H1 (cell line): ENCODE measurements at regions not wholly inside any gene's neighbourhood (a gene's known extent, or its start where the extent isn't known, plus 50 kb on each side); places are given as distances from the start of the nearest gene placed in this dataset.

Experiments
- CTCF ChIA-PET: fragments of 300-600 bp; sonication (Branson Sonifier 250); formaldehyde crosslinking; loops from one replicate; lab custom pipeline; 2021; ENCODE audit not compliant: partially characterized antibody; lab: Charles Lee
- POLR2A ChIA-PET: fragments of 300-600 bp; sonication (Branson Sonifier 250); formaldehyde crosslinking; loops from one replicate; lab custom pipeline; 2021; ENCODE audit warnings: inconsistent platforms; ENCODE audit not compliant: partially characterized antibody; lab: Charles Lee
- DNase-seq, 2 experiments: peaks; one replicate each; pipeline versions ENCODE4 v3.0.0 to v3.0.0-alpha.2; 2010 to 2022; ENCODE audit warnings: low spot score in 2 of 2, low read depth in 1 of 2, mixed read lengths in 1 of 2
- FAIRE-seq: peaks from 2 replicates; lab custom pipeline; 2011; peaks lifted over from hg19 to GRCh38; lab: Jason Lieb, UNC
- H2AFZ ChIP-seq: 2 replicates; pipeline ENCODE4 v1.8.1; 2012; ENCODE audit warnings: low read length, inconsistent platforms
- H2AK5ac ChIP-seq: 2 replicates; pipeline ENCODE4 v1.6.1; 2013; ENCODE audit warnings: low read depth, low read length
- H2BK120ac ChIP-seq: replicated peaks from 2 replicates; pipeline ENCODE3; 2013; ENCODE audit warnings: low read depth, low read length, inconsistent platforms
- H2BK12ac ChIP-seq: 2 replicates; pipeline ENCODE4 v1.6.1; 2013; ENCODE audit warnings: low read depth, low read length
- H2BK15ac ChIP-seq: 2 replicates; pipeline ENCODE4 v1.6.1; 2013; ENCODE audit warnings: low read length
- H2BK20ac ChIP-seq: 2 replicates; pipeline ENCODE4 v1.6.1; 2013; ENCODE audit warnings: low read length
- H2BK5ac ChIP-seq: 2 replicates; pipeline ENCODE4 v1.6.1; 2013; ENCODE audit warnings: low read depth, low read length
- H3K14ac ChIP-seq: 2 replicates; pipeline ENCODE4 v1.6.1; 2013; ENCODE audit warnings: inconsistent platforms; ENCODE audit not compliant: insufficient read length
- H3K18ac ChIP-seq: 2 replicates; pipeline ENCODE4 v1.6.1; 2013; ENCODE audit warnings: low read length; ENCODE audit errors: extremely low read depth
- H3K23ac ChIP-seq: 2 replicates; pipeline ENCODE4 v1.6.1; 2013; ENCODE audit warnings: inconsistent platforms; ENCODE audit not compliant: insufficient read length
- H3K23me2 ChIP-seq: 2 replicates; pipeline ENCODE4 v1.6.1; 2013; ENCODE audit warnings: low read depth, low read length
- H3K27ac ChIP-seq: 2 replicates; pipeline ENCODE4 v1.6.1; 2011; ENCODE audit warnings: low read depth, low read length, inconsistent platforms
- H3K27me3 ChIP-seq, 4 experiments: replicated peaks in 1 of 4; 1 replicate in 1 of 4; 2 replicates in 3 of 4; pipeline versions ENCODE4 v1.6.1 to v1.8.1; 2011 to 2013; ENCODE audit warnings: low read length in 3 of 4, mild to moderate bottlenecking in 3 of 4, inconsistent platforms in 2 of 4, mixed read lengths in 2 of 4, moderate library complexity in 1 of 4; ENCODE audit not compliant: control insufficient read depth in 3 of 4, insufficient read depth in 3 of 4; ENCODE audit errors: extremely low read depth in 1 of 4
- H3K36me3 ChIP-seq, 4 experiments: 2 replicates each; pipeline versions ENCODE4 v1.6.1 to v1.8.1; 2011 to 2013; ENCODE audit warnings: mild to moderate bottlenecking in 4 of 4, low read length in 3 of 4, moderate library complexity in 2 of 4, control low read depth in 1 of 4, inconsistent platforms in 1 of 4; ENCODE audit not compliant: insufficient read depth in 4 of 4, control insufficient read depth in 2 of 4
- H3K4ac ChIP-seq: replicated peaks from 2 replicates; pipeline ENCODE3; 2013; ENCODE audit warnings: low read length, low read depth, mixed read lengths, inconsistent platforms; ENCODE audit not compliant: insufficient read length
- H3K4me1 ChIP-seq, 4 experiments: replicated peaks in 1 of 4; 1 replicate in 1 of 4; 2 replicates in 3 of 4; pipeline versions ENCODE4 v1.6.1 to v1.8.1; 2011 to 2013; ENCODE audit warnings: low read length in 3 of 4, inconsistent platforms in 2 of 4, mixed read lengths in 1 of 4; ENCODE audit not compliant: insufficient read depth in 4 of 4, control insufficient read depth in 3 of 4
- H3K4me2 ChIP-seq, 2 experiments: 2 replicates each; pipeline versions ENCODE4 v1.6.1 to v1.8.1; 2011 to 2013; ENCODE audit warnings: low read depth in 2 of 2, low read length in 2 of 2, control low read depth in 1 of 2, inconsistent platforms in 1 of 2, mild to moderate bottlenecking in 1 of 2; ENCODE audit not compliant: insufficient read depth in 1 of 2
- H3K4me3 ChIP-seq, 4 experiments: fragments of 200-600, 300-600 bp in 1 of 4; sonication (generic), shearing (Covaris generic), sonication (Bioruptor Twin) in 1 of 4; 2 replicates each; pipeline versions ENCODE4 v1.5.1 to v1.8.1; 2011 to 2016; ENCODE audit warnings: low read length in 4 of 4, low read depth in 3 of 4, control low read depth in 2 of 4, inconsistent platforms in 2 of 4, mild to moderate bottlenecking in 2 of 4, mixed read lengths in 1 of 4, moderate library complexity in 1 of 4; ENCODE audit not compliant: insufficient read depth in 2 of 4; ENCODE audit errors: extremely low read depth in 1 of 4
- H3K56ac ChIP-seq: replicated peaks from 2 replicates; pipeline ENCODE3; 2013; ENCODE audit warnings: low read depth, mild to moderate bottlenecking, mixed read lengths, low read length, inconsistent platforms; ENCODE audit not compliant: insufficient read length
- H3K79me1 ChIP-seq: 2 replicates; pipeline ENCODE4 v1.6.1; 2013; ENCODE audit warnings: low read depth, low read length, control low read depth
- H3K79me2 ChIP-seq, 2 experiments: 2 replicates each; pipeline versions ENCODE4 v1.6.1 to v1.8.1; 2012 to 2013; ENCODE audit warnings: low read length in 2 of 2, mild to moderate bottlenecking in 2 of 2, inconsistent platforms in 1 of 2; ENCODE audit not compliant: insufficient read depth in 2 of 2, control insufficient read depth in 1 of 2
- H3K9ac ChIP-seq, 4 experiments: replicated peaks in 1 of 4; 1 replicate in 1 of 4; 2 replicates in 3 of 4; pipeline versions ENCODE4 v1.6.1 to v1.8.1; 2011 to 2013; ENCODE audit warnings: low read depth in 3 of 4, low read length in 3 of 4, control low read depth in 2 of 4, mild to moderate bottlenecking in 2 of 4, moderate library complexity in 2 of 4, inconsistent platforms in 1 of 4; ENCODE audit errors: extremely low read depth in 1 of 4
- H3K9me3 ChIP-seq, 2 experiments: 2 replicates each; pipeline versions ENCODE4 v1.6.1 to v1.8.1; 2012 to 2013; ENCODE audit warnings: mild to moderate bottlenecking in 2 of 2, moderate library complexity in 2 of 2, control low read depth in 1 of 2, inconsistent platforms in 1 of 2, low read depth in 1 of 2, low read length in 1 of 2, mixed read lengths in 1 of 2; ENCODE audit not compliant: insufficient read depth in 2 of 2
- H4K20me1 ChIP-seq, 2 experiments: replicated peaks in 1 of 2; 2 replicates each; pipeline versions ENCODE3 to v1.8.1; 2011 to 2013; ENCODE audit warnings: inconsistent platforms in 2 of 2, low read length in 2 of 2, mild to moderate bottlenecking in 1 of 2; ENCODE audit not compliant: insufficient read depth in 2 of 2, control insufficient read depth in 1 of 2
- H4K5ac ChIP-seq: 2 replicates; pipeline ENCODE4 v1.6.1; 2013; ENCODE audit warnings: low read length, low read depth, mixed read lengths, inconsistent platforms; ENCODE audit not compliant: insufficient read length
- H4K8ac ChIP-seq: 2 replicates; pipeline ENCODE4 v1.8.0; 2013; ENCODE audit warnings: mild to moderate bottlenecking, moderate library complexity, low read length, inconsistent platforms; ENCODE audit not compliant: insufficient read depth; ENCODE audit errors: extremely low read depth
- H4K91ac ChIP-seq: replicated peaks from 2 replicates; pipeline ENCODE3; 2013; ENCODE audit warnings: low read length, mixed read lengths, inconsistent platforms; ENCODE audit not compliant: insufficient read length
- BRCA1 ChIP-seq: IDR thresholded peaks from 2 replicates; pipeline ENCODE4 v1.6.1; 2012; ENCODE audit warnings: low read depth, low read length, improper control_type of control experiment
- CTCF ChIP-seq, 3 experiments: IDR thresholded peaks; 1 replicate in 2 of 3; 2 replicates in 1 of 3; pipeline versions ENCODE4 v1.5.1 to v1.6.1; 2011; ENCODE audit warnings: low read length in 3 of 3, mild to moderate bottlenecking in 3 of 3, inconsistent platforms in 2 of 3, low read depth in 1 of 3, moderate library complexity in 1 of 3; ENCODE audit not compliant: insufficient read depth in 1 of 3; ENCODE audit errors: control extremely low read depth in 1 of 3
- E2F6 ChIP-seq: IDR thresholded peaks from 2 replicates; pipeline ENCODE4 v1.6.1; 2012; ENCODE audit warnings: inconsistent platforms
- RAD21 ChIP-seq, 2 experiments: IDR thresholded peaks in 1 of 2; conservative IDR thresholded peaks in 1 of 2; 2 replicates each; pipeline ENCODE4 v1.6.1; 2011; ENCODE audit warnings: low read depth in 2 of 2, low read length in 2 of 2, improper control_type of control experiment in 1 of 2, inconsistent platforms in 1 of 2, mild to moderate bottlenecking in 1 of 2, moderate library complexity in 1 of 2
- RFX5 ChIP-seq: IDR thresholded peaks from 2 replicates; pipeline ENCODE4 v1.6.1; 2011; ENCODE audit warnings: low read depth, low read length, improper control_type of control experiment, borderline replicate concordance
- SP2 ChIP-seq: IDR thresholded peaks from 2 replicates; pipeline ENCODE4 v1.6.1; 2012; ENCODE audit warnings: mild to moderate bottlenecking, low read length, inconsistent platforms
- SRF ChIP-seq: IDR thresholded peaks from 2 replicates; pipeline ENCODE4 v1.6.1; 2011; ENCODE audit warnings: mild to moderate bottlenecking, low read depth, low read length, moderate library complexity
- TAF1 ChIP-seq: IDR thresholded peaks from 2 replicates; pipeline ENCODE4 v1.6.1; 2011; ENCODE audit warnings: mild to moderate bottlenecking, low read depth, low read length
- WGBS, 2 experiments: shearing (Covaris generic) in 1 of 2; methylation state at CpG; one replicate each; pipeline versions ENCODE4 v1.1.6 to v1.1.7; 2013 to 2015; ENCODE audit warnings: low lambda C conversion rate in 2 of 2, mixed read lengths in 2 of 2, inconsistent platforms in 1 of 2, low coverage in 1 of 2, missing lambda C conversion rate in 1 of 2; ENCODE audit not compliant: insufficient replicate concordance in 2 of 2, insufficient coverage in 1 of 2, insufficient read length in 1 of 2; ENCODE audit errors: extremely low coverage in 1 of 2, missing lambda C conversion rate in 1 of 2; 5-methylcytosine and 5-hydroxymethylcytosine counted together

- Histone ChIP-seq H3K4me2 (no peak overlapping the region), H3K79me1 (no peaks in the 10 kb centered on the region), H3K27me3 (no peaks in the 10 kb centered on the region), H3K14ac (no peak overlapping the region), H4K5ac (no peak overlapping the region), H2BK15ac (no peak overlapping the region), H3K27ac (no peak overlapping the region), H3K23ac (no peak overlapping the region), H2BK20ac (no peak overlapping the region), H3K4ac (no peak overlapping the region), H2AK5ac (no peak overlapping the region), H2BK5ac (no peak overlapping the region), H3K4me1 (no peaks in the 10 kb centered on the region; a peak in 1 of 7 replicates), H4K8ac (no peak overlapping the region), H4K91ac (no peak overlapping the region), H2BK120ac (no peak overlapping the region), H3K36me3 (no peaks in the 10 kb centered on the region), H3K4me3 (no peak overlapping the region), H3K18ac (no peak overlapping the region), H3K56ac (no peak overlapping the region), H3K23me2 (no peaks in the 10 kb centered on the region), H2AFZ (peak overlapping the region; percentile 92), H4K20me1 (no peaks in the 10 kb centered on the region), H3K9ac (no peak overlapping the region), H3K79me2 (no peaks in the 10 kb centered on the region), H2BK12ac (no peak overlapping the region), H3K9me3 (peaks cover 0 to under 1% of the 10 kb centered on the region in 2 experiments; a peak in 1 of 4 replicates)
- peak; percentile 86 for FAIRE-seq
- 66% methylated on average over 9 of the region's 9 CpGs; no CpG with 5 or more reads in 1 of the 2 experiments for WGBS, 2 experiments
- no peak for DNase-seq
- TF ChIP-seq CTCF (IDR thresholded peaks at IDR 0.05; ENCODE audit: control extremely low read depth in 1 of 3, insufficient read depth in 1 of 3, low read depth in 1 of 3, low read length in 3 of 3) (peak in 2 of 3 experiments; percentile 42 to 52; a peak in 2 of 4 replicates), SP2 (no peak), RAD21 (IDR thresholded peaks at IDR 0.05 in 1 of 2, conservative IDR thresholded peaks at IDR 0.05 in 1 of 2; ENCODE audit: low read depth in 2 of 2, low read length in 2 of 2) (peak; percentile 24 to 41; a peak in 3 of 4 replicates), SRF (no peak), RFX5 (no peak), BRCA1 (no peak), TAF1 (no peak), E2F6 (no peak)
- ChIA-PET CTCF (interaction anchor here (0.8 to 2.4 kb wide), 16 partner anchors 9 to 177 kb away, joined by 3 to 15 read pairs (median 4); partner anchors contain the start of gene TM9SF2), POLR2A (no interaction called here)
Measured at GRCh38 chr13:99446242-99446641, 55.0 kb upstream of the TM9SF2 start.
